ENCODE measurements at regions not wholly inside any gene's neighbourhood (a gene's known extent, or its start where the extent isn't known, plus 50 kb on each side); places are given as distances from the start of the nearest gene placed in this dataset.

DNA sequence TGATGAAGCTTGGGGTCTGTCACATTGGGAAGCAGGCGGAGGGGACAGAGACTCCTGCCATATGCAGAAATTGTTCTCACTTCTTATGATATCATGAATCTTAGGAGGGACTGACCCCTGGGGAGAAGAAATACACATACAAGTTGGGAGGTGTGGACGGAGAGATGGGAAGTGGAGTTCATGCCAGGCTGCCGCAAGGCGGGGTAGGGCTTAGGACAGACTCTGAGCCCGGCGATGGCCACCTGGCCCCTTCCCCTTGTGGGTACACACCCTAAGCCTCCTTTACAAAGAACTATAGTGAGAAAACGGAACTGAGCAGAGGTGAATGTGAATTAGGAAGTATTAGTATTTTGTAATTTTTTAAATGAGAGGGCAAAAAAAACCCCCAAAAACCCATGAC is 177.0 kb upstream of the IRS2 start:
- TF ChIP-seq, protein P1, sequence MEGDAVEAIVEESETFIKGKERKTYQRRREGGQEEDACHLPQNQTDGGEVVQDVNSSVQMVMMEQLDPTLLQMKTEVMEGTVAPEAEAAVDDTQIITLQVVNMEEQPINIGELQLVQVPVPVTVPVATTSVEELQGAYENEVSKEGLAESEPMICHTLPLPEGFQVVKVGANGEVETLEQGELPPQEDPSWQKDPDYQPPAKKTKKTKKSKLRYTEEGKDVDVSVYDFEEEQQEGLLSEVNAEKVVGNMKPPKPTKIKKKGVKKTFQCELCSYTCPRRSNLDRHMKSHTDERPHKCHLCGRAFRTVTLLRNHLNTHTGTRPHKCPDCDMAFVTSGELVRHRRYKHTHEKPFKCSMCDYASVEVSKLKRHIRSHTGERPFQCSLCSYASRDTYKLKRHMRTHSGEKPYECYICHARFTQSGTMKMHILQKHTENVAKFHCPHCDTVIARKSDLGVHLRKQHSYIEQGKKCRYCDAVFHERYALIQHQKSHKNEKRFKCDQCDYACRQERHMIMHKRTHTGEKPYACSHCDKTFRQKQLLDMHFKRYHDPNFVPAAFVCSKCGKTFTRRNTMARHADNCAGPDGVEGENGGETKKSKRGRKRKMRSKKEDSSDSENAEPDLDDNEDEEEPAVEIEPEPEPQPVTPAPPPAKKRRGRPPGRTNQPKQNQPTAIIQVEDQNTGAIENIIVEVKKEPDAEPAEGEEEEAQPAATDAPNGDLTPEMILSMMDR (IDR thresholded peaks at IDR 0.05): no peak
- no peak for TF ChIP-seq POLR2AphosphoS5 (IDR thresholded peaks at IDR 0.05)
